ENCODE measurements at regions not wholly inside any gene's neighbourhood (a gene's known extent, or its start where the extent isn't known, plus 50 kb on each side); places are given as distances from the start of the nearest gene placed in this dataset.

- TF ChIP-seq CTCF (IDR thresholded peaks at IDR 0.05) (no peak), POLR2A (IDR thresholded peaks at IDR 0.05) (no peak)
These were observed 100.0 kb downstream of the AQP4 start for GRCh38 chr18:26765498-26765897.
